ENCODE measurements at regions not wholly inside any gene's neighbourhood (a gene's known extent, or its start where the extent isn't known, plus 50 kb on each side); places are given as distances from the start of the nearest gene placed in this dataset.

DNA sequence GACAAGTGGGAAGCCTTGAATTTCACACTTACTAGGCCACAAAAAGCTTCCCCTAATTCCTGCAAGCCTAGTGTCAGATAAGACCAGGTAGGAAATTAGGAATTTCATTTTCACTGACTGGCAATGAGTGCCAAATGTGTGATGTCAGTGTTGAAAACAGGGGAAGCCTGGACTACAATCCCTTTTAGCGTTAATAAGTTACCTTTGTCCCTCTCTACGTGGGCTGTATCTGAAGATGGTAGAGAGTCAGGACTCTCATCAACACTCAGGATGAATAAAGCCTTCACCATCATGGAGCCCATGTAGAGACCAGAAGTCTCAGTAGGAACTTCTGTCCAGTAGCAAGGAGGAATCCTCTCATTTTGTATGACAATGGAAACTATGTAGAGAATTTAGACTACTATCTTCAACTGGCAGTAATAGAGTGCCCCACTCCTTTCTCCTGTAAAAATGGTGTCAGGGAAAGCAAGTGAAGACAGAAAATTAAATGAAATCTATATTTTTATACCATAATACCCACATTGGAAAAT lies 324.1 kb upstream of the KLHL1 start:
- TF ChIP-seq CTCF (conservative IDR thresholded peaks at IDR 0.05; ENCODE audit: low read depth, low read length) (no peak), EZH2 (IDR thresholded peaks at IDR 0.05; ENCODE audit: low read length, unreplicated experiment) (no peak), EZH2phosphoT487 (IDR thresholded peaks at IDR 0.05; ENCODE audit: borderline replicate concordance, low read length) (no peak)
